HUES48 (cell line): ENCODE measurements at regions not wholly inside any gene's neighbourhood (a gene's known extent, or its start where the extent isn't known, plus 50 kb on each side); places are given as distances from the start of the nearest gene placed in this dataset.
A peak's percentile ranks its signal among the peaks of the same experiment; 100 is the strongest.

Source experiments
- H3K27ac ChIP-seq: one replicate; pipeline ENCODE4 v1.7.0; 2013; ENCODE audit warnings: low read depth, low read length, inconsistent platforms
- H3K27me3 ChIP-seq: 2 replicates; pipeline ENCODE4 v1.6.1; 2013; ENCODE audit warnings: mild to moderate bottlenecking, low read length; ENCODE audit not compliant: control insufficient read depth, insufficient read depth
- H3K36me3 ChIP-seq: 2 replicates; pipeline ENCODE4 v1.6.1; 2013; ENCODE audit warnings: low read length; ENCODE audit not compliant: control insufficient read depth, insufficient read depth
- H3K4me1 ChIP-seq: 2 replicates; pipeline ENCODE4 v1.6.1; 2013; ENCODE audit warnings: mild to moderate bottlenecking, low read length; ENCODE audit not compliant: control insufficient read depth, insufficient read depth
- H3K4me3 ChIP-seq: 2 replicates; pipeline ENCODE4 v1.5.1; 2013; ENCODE audit warnings: mild to moderate bottlenecking, low read depth, low read length
- H3K9ac ChIP-seq: 2 replicates; pipeline ENCODE4 v1.6.1; 2013; ENCODE audit warnings: mild to moderate bottlenecking, low read depth, low read length, moderate library complexity
- H3K9me3 ChIP-seq: 2 replicates; pipeline ENCODE4 v1.6.1; 2013; ENCODE audit warnings: low read length; ENCODE audit not compliant: control insufficient read depth, insufficient read depth

- H3K36me3 ChIP-seq, result no peaks in the 10 kb centered on the region
- H3K4me3 ChIP-seq, result no peak overlapping the region
- H3K9me3 ChIP-seq, result no peaks in the 10 kb centered on the region
These were observed 273.5 kb downstream of the KIF2B start for GRCh38 chr17:54096216-54096615.

GRCh38 chr17:54099221-54099620 lies 276.5 kb downstream of the KIF2B start:
- no peak overlapping the region for H3K9ac ChIP-seq
- no peaks in the 10 kb centered on the region for H3K4me1 ChIP-seq
- H3K36me3 ChIP-seq, result no peaks in the 10 kb centered on the region
- H3K27me3 ChIP-seq, result no peaks in the 10 kb centered on the region
- H3K9me3 ChIP-seq, result 0 out of 2 replicates have a peak, but pooled peaks cover 3% of the 10 kb centered on the region
- H3K27ac ChIP-seq, result no peak overlapping the region
- no peak overlapping the region for H3K4me3 ChIP-seq

More at GRCh38 chr17:54096216-54096615, 273.5 kb downstream of the KIF2B start:
- Histone ChIP-seq H3K9ac (no peak overlapping the region), H3K27me3 (no peaks in the 10 kb centered on the region), H3K27ac (no peak overlapping the region), H3K4me1 (no peaks in the 10 kb centered on the region)

- no peaks in the 10 kb centered on the region for H3K27me3 ChIP-seq
- H3K36me3 ChIP-seq, result no peaks in the 10 kb centered on the region
- 0 out of 2 replicates have a peak, but pooled peaks cover 3% of the 10 kb centered on the region for H3K9me3 ChIP-seq
- H3K9ac ChIP-seq, result no peak overlapping the region
- H3K4me3 ChIP-seq, result no peak overlapping the region
- no peak overlapping the region for H3K27ac ChIP-seq
- no peaks in the 10 kb centered on the region for H3K4me1 ChIP-seq
These were observed 279.5 kb downstream of the KIF2B start for GRCh38 chr17:54102246-54102645.

GRCh38 chr17:54111576-54111975 lies 288.8 kb downstream of the KIF2B start:
- H3K9me3 ChIP-seq, result no peaks in the 10 kb centered on the region
- no peaks in the 10 kb centered on the region for H3K4me1 ChIP-seq
- H3K27ac ChIP-seq, result no peak overlapping the region
- no peak overlapping the region for H3K9ac ChIP-seq
- H3K27me3 ChIP-seq, result no peaks in the 10 kb centered on the region
- no peaks in the 10 kb centered on the region for H3K36me3 ChIP-seq
- no peak overlapping the region for H3K4me3 ChIP-seq

- H3K4me1 ChIP-seq, result peaks cover 5% of the 10 kb centered on the region; the same call in 1 of the 2 replicates
- H3K36me3 ChIP-seq, result no peaks in the 10 kb centered on the region
- no peaks in the 10 kb centered on the region for H3K9me3 ChIP-seq
- no peak overlapping the region for H3K27ac ChIP-seq
- no peak overlapping the region for H3K4me3 ChIP-seq
- no peaks in the 10 kb centered on the region for H3K27me3 ChIP-seq
- no peak overlapping the region for H3K9ac ChIP-seq
These were observed 294.7 kb downstream of the KIF2B start for GRCh38 chr17:54117452-54117851.

GRCh38 chr17:54124456-54124855 lies 301.7 kb downstream of the KIF2B start:
- no peak overlapping the region for H3K4me3 ChIP-seq
- no peaks in the 10 kb centered on the region for H3K4me1 ChIP-seq

GRCh38 chr17:54153423-54153822 lies 330.7 kb downstream of the KIF2B start:
- no peak overlapping the region for H3K9ac ChIP-seq
- H3K36me3 ChIP-seq, result no peaks in the 10 kb centered on the region
- no peak overlapping the region for H3K27ac ChIP-seq
- H3K4me3 ChIP-seq, result no peak overlapping the region
- H3K9me3 ChIP-seq, result no peaks in the 10 kb centered on the region
- H3K4me1 ChIP-seq, result no peaks in the 10 kb centered on the region
- H3K27me3 ChIP-seq, result no peaks in the 10 kb centered on the region

More at GRCh38 chr17:54124456-54124855, 301.7 kb downstream of the KIF2B start:
- no peaks in the 10 kb centered on the region for H3K36me3 ChIP-seq
- H3K27me3 ChIP-seq, result no peaks in the 10 kb centered on the region
- H3K9me3 ChIP-seq, result peaks cover 4% of the 10 kb centered on the region; the same call in 1 of the 2 replicates
- no peak overlapping the region for H3K9ac ChIP-seq
- no peak overlapping the region for H3K27ac ChIP-seq

GRCh38 chr17:54157542-54157941 lies 334.8 kb downstream of the KIF2B start:
- Histone ChIP-seq H3K27me3 (no peaks in the 10 kb centered on the region), H3K9me3 (no peaks in the 10 kb centered on the region), H3K36me3 (no peaks in the 10 kb centered on the region), H3K9ac (no peak overlapping the region), H3K27ac (no peak overlapping the region), H3K4me3 (no peak overlapping the region), H3K4me1 (no peaks in the 10 kb centered on the region)

- Histone ChIP-seq H3K27me3 (no peaks in the 10 kb centered on the region), H3K9ac (no peak overlapping the region), H3K4me1 (peaks cover 19% of the 10 kb centered on the region), H3K9me3 (no peaks in the 10 kb centered on the region), H3K36me3 (no peaks in the 10 kb centered on the region), H3K4me3 (0 out of 2 replicates have a peak overlapping the region, but pooled peaks have one; percentile 7), H3K27ac (peak overlapping the region; percentile 73)
These were observed 349.6 kb downstream of the KIF2B start for GRCh38 chr17:54172096-54172984.

GRCh38 chr17:54172985-54173316 lies 350.2 kb downstream of the KIF2B start:
- Histone ChIP-seq H3K4me3 (no peak overlapping the region), H3K27me3 (no peaks in the 10 kb centered on the region), H3K36me3 (no peaks in the 10 kb centered on the region), H3K27ac (peak overlapping the region; percentile 73), H3K4me1 (peaks cover 19% of the 10 kb centered on the region), H3K9ac (no peak overlapping the region), H3K9me3 (no peaks in the 10 kb centered on the region)

GRCh38 chr17:54177606-54178308 lies 355.0 kb downstream of the KIF2B start:
- no peak overlapping the region for H3K4me3 ChIP-seq
- H3K27ac ChIP-seq, result no peak overlapping the region
- H3K36me3 ChIP-seq, result no peaks in the 10 kb centered on the region
- no peaks in the 10 kb centered on the region for H3K9me3 ChIP-seq
- peaks cover 7% of the 10 kb centered on the region; the same call in 1 of the 2 replicates for H3K4me1 ChIP-seq
- H3K9ac ChIP-seq, result no peak overlapping the region
- H3K27me3 ChIP-seq, result no peaks in the 10 kb centered on the region
